Activated CD8-positive, alpha-beta memory T cell treated with anti-CD3 and anti-CD28 coated beads for 24 hours (primary cell): ENCODE measurements at regions not wholly inside any gene's neighbourhood (a gene's known extent, or its start where the extent isn't known, plus 50 kb on each side); places are given as distances from the start of the nearest gene placed in this dataset.

Source experiments
- DNase-seq: peaks from one replicate; pipeline ENCODE4 v3.0.0-alpha.2; 2020

DNA sequence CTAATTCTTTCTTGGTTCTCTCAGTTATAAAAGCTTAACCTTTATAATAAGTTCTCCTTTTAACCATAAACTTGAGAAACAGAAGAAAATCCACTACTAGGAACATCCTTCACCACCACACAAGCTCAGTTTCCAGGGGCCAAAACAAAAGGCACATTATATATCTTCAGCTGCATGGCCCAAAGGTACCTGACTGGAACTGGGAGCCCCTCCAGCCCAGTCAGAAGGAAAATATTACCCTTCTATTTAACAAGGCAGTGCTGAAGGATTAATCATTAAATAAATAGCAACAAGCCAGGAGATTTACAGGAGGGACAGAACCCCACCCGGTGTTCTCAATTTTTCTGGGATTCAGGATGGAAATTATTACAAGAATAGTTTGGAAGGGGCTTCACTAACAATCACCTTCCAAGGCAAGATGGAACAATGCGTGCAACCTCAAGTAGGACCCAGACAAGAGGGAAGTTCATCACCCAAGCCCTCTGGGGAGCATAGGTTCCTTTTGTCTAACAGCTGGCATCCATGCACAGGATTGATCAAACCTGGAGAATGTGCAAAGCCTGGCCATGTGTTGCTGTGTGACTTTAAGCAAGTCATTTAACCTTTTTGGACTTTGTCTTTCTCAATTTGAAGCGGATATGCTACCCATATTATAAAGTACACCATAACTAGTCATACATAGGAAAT is 159.6 kb upstream of the SETBP1 start:
- DNase-seq, result no peak

DNA sequence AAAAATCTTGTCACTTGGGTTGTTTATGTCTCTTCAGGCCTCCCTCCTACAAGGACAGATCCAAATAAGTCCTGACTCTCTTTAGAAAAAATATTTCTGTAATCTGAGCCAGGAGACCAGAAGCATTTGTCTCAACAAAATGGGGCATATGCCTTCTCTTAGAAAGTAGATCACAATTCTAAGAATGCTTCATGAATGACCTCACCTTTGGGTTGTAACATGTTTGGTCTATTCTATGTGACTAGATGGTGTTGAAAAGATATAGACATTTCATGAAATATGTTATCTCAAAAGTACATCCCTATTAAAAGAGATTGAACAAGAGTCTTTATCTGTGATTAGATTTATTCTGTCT is 159.0 kb upstream of the SETBP1 start:
- no peak for DNase-seq

DNA sequence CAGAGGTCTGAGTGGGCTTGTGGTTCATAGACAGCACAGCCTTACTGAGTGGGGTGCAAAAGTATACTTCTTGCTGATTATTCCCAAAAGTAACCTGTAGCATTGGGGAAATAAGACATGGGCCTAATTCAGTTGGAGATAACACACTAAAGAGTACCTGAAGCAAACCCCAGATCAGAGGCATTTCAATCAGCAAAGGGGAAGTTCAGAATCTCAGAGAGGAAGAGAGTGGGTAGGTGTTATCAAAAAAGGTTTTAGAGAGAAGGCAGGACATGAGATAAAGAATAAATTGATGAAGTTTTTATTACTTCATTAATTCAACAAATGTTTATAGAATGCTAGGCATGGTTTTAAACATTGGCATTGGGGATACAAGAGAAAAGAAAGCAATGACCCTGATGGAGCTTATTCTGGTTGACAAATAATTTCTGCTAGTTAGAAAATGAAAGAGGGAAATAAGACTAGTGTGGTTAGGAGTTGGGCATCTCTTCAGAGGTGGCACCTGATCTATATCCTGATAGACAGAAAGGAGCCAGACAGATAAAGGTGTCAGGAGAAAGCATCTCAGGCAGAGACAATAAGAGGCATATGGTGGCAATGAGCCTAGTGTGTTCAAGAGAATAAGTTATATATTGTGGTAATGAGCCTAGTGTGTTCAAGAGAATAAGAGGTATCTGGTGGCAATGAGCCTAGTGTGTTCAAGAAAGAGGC is 153.8 kb upstream of the SETBP1 start:
- DNase-seq, result no peak

DNA sequence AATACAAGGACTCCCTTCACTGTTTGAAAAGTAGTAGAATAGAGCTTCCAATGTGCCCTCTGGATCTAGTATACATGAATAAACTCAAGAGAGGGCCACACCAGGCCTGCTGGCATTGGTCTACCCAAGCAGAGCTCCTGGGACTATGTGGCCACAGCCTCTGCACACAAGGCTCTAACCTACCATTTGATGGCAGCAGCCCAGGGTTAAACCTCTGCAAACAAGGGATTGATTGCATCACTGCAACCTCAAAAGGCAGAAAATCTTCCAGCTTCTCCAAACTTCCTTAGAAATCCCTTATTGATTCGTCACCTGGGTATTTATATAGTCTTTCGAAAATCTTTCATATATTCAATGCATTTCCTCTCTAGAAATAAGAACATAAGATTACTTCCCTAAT is 147.6 kb upstream of the SETBP1 start:
- DNase-seq, result no peak

DNA sequence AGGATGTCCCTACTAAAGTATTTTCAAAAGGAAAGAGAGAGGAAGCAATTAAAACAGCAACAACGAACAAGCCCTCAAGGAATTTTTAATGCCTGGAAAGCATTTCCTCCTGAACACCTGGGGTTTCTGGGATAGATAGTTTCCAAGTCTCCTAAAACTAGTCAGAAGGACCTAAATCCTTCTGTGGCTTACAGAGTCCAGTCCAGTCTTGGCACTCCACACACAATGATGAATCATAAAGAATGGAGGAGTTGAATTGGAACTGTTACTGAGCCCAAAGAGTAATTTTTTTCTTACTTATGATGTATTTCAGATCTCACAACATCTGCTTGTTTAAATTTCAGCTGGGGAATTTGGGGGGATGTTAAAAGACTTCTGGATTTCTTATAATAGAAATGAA is 144.6 kb upstream of the SETBP1 start:
- DNase-seq, result no peak

DNA sequence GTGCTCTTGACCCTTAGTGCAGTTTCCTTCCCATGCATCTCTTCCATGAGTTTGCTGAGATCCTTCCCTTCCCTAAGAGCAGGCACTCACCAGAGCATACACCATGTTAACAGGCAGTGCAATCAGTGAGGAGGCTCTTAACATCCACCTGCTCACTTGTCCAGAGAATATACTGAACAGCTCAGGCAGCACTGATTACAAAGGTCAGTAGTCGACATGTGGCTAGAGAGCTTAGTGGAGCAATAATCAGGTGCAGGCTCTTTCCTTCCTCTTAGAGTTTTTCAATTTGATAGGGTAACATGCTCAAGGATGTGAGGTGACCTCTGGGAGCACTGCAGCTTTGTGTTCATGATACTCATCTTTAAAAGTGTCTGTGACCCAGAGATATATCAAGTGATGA is 144.1 kb upstream of the SETBP1 start:
- DNase-seq, result no peak

DNA sequence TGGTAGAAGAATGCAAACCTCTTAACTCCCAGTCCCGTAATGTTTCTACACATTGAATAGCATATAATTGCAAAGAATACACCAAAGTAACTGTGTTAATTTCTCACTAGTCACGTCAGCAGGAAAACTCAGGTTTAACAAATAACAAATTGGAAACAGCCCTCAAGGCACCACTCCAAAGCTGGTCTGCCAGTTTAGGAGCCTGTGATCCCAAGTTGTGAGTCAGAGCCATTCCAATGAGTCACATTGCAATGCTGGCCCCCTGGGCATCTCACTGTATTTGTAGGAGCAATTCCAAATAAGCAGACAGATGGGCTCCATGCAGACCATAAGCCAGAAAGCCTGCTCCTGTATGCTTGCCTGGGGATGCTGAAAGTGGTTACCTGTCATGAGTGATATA is 143.2 kb upstream of the SETBP1 start:
- DNase-seq, result no peak

DNA sequence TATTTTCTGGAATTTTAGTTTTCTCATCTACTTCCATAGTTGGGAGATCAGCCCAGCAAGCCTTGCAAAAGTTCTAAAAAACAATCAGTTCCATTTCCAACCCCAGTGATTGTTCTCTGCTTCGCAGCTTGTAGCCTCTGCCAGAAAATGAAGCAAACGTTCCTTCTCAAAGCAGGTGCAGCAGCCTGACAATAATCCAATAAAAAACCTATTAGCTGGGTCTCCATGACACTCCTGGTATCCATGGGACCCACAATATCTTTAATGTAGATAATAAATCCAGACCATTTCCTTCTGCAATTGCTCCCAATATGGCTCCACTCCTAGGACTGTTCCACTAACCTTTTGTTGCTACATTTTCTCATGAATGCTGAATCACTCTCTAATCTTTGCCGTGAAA is 140.8 kb upstream of the SETBP1 start:
- no peak for DNase-seq

DNA sequence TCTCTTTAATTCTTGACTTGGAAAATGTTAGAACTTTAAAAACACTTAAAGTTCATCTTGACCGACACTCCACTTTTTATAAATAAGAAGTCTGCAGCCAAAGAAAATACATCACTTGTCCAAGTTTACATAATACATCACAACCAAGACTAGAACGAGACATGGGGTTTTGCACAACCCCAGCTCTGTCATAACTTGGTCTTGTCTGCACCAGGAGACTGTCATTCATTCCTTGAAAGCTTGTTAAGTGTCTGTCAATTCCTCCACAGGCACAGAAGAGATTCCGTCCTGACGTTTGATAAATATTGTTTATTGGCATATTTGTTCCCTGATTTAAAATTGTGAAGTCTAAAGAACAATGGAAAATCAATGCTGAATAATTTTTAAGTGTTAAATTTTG is 139.5 kb upstream of the SETBP1 start:
- no peak for DNase-seq

DNA sequence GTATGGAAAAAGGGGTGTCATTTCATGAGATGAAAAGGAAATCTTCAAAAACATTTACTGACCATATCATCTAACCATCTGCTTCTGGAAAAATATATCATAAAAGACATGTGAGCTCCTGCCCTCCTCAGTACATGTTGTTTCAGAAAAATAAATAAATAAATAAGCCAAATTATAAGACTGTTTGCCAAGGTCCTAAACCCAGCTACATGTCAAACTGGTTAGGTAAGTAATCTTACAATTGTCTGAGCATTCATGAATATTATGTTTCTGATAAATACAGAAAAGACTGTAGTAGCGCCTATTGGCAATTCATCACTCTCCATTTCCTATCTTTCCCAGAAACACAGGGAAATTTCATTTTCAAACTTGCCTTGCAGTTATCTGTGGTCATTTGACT is 138.9 kb upstream of the SETBP1 start:
- DNase-seq, result no peak

DNA sequence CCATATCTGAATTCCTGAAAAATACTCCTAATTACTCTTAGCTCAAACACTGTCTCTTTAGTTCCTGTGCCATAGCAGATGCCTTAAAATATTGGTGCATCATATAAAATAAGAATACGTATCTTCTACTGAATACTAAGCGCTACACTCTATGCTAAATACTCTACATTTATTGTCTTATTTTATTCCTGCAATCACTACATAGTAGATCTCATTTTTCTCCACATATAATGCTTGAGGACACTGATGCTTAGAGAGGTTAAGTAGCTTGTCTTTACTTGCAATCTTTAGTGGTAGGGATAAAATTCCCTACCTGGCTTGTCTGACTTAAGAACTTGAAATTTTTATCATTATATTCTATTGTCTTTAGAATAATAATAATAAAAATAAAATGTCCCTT is 137.3 kb upstream of the SETBP1 start:
- no peak for DNase-seq

DNA sequence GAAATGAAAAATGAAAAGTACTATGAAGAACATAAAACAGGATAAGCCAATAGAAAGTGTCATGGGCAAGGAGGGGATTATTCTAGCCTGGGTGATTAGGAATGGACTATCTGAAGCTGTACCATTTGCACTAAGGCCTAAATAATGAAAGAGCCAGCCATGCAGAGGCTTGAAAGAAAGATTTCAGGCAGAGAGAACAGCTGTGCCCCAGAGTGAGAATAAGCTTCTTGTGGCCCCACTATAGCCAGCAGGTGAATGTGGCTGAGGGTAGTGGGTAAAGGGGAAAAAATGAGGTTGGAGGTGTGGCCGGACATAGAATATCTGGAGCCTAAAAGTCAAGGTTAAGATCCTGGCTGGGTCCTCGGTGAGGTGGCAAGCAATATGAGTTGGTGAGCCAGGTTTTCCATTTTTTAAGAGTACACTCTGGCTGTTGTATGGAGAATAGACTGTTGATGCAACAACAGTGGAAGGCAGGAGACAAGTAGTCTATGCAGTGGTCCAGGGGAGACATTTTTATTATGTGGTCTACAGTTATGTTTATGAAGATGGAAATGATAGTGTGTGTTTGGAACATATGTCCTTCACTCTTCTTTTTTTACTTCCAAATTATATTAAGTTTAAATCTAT is 135.2 kb upstream of the SETBP1 start:
- DNase-seq, result no peak

DNA sequence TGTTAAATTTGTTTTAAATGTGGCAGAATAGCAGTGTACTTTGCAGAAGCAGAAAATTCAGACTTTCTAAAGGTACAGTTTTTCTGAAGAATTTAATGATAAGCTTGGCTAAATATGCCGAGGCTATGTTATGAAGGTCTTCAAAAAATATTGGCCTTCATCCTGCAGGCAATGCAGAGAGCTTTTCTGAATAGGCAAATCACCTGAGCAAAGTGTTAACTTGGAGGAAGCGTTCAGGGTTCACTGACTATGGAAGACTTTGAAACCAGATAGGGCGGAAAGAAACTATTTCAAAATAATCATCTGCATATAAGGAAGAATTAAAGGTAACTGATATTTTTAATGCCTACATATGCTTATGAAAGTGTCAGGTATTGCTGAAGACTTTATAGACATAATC is 133.7 kb upstream of the SETBP1 start:
- no peak for DNase-seq

DNA sequence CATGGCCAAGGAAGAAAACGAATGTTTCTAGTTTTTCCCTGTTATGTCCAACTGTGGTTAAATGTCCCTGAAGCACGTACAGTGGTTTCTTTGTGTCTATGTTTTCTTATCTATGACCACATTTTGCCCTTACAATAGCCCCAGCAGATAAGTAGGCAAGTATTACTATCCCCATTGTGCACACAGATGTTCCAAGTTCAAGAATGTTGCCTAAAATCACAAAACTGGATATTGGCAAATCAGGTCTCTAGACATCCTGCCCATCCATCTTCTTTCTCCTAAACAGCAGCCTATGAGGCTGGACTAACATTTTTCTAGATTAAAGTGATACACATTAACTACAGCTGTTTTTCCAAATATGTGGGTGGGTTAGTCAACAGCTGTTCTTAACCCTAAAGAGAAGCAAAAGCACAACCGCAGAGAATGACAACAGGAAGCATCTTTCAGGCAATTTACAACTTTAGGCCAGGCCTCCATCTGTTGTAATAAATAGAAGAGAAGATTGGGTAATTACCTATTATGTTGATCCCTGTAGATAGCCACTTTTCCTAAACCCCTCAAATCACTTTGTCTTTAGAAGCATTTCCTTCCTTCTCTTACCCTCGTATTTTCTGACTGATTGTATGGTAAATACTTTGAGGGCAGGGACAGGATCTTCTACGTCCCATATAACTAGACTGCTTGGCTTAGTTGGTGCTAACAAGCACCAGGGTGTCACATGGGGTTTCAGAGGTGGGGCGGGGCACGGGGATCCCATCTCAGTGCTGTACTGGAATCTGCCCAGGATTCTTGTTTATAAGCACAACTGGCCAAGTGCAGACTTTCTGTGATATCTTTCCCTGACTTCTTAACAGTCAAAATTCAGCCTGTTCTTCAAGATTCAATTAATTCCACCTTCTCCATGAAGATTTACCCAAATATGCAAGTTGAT is 132.1 kb upstream of the SETBP1 start:
- DNase-seq, result no peak

DNA sequence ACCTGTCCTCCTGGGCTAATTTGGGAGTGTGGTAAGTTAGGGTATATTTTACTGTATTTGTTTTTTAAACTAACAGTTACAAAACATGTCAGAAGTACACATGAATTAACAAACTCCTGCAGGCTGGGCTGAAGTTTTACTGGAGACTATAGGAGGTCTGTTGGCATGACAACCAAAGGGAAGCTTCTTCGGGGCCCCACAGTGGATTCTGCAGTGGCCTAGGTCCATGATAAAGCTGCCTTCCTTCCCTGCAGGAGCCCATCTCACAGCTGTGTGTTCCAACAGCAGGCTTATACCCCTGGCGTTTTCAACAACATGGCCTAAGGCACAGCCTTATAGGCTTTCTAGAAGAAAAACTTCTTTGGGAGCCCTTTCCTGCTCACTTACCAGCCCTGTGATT is 128.0 kb upstream of the SETBP1 start:
- DNase-seq, result no peak

DNA sequence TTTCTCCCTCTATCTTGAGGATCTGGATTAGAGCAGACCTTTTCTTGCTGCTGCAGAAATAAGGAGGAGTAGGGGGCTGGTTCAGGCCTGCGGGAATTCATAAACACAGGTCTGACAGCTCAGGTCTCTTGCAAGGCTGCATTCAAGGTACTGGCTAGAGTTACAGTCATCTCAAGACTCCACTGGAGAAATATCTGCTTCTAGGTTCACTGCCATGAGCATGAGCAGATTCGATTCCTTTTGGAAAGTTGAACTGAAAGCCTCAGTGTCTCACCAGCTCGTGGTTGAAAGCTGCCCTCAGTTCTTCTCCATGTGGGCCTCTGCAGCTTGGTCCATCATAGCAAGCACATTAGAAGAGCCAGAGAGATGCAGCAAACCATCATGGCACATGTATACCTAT is 124.4 kb upstream of the SETBP1 start:
- no peak for DNase-seq

DNA sequence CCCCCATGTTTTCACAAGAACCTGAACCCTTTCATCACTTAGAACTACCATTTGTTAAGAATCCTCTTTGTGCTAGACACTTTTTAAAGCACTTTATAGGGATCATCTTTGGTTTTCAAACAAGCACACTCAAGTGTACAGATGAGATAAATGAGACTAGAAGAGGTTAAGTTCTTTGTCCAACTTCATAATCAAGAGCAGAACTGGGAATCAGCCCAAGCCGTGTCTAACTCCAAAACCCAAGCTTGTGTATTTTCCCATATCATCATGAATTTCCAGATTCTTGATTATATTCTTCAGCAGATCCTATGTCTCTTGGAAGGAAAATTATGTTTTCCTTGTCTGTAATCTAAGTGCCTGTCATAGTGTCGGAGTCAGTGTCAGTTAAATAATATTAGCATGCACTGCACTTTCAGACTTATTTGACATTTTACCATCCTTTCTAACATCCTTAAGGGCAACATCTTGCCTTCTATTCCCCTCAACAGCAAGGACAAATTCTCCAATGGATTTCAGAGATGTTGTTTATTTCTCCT is 123.0 kb upstream of the SETBP1 start:
- DNase-seq, result no peak

DNA sequence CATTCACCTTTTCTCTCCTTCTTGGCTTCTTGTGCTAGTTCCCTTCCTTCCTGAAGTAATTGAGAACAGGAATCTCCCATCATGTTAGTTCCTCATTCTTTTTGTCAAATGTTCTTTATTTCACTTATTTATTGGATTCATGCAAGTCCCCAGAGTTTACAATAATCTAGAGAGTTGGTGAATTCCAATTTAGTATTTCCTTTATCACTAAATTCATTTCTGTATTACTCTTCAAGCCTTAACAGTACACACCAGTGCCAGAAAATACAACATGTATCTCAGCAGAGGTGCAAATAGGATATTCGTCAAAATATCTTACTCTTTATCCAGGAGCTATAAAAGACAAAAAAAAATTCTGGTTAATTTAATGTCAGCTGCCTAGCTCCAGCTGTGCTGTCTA is 121.9 kb upstream of the SETBP1 start:
- DNase-seq, result no peak

DNA sequence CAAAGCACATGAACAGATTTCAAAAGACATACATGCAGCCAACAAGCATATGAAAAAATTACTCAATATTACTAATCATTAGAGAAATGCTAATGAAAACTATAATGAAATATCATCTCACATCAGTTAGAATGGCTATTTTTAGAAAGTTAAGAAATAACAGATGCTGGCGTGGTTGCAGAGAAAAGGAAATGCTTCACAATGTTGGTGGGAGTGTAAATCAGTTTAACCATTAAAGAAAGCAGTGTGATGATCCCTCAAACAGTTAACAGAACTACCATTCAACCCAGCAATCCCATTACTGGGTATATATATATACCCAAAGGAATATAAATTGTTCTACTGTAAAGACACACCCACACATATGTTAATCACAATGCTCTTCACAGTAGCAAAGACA is 117.7 kb upstream of the SETBP1 start:
- DNase-seq, result no peak

DNA sequence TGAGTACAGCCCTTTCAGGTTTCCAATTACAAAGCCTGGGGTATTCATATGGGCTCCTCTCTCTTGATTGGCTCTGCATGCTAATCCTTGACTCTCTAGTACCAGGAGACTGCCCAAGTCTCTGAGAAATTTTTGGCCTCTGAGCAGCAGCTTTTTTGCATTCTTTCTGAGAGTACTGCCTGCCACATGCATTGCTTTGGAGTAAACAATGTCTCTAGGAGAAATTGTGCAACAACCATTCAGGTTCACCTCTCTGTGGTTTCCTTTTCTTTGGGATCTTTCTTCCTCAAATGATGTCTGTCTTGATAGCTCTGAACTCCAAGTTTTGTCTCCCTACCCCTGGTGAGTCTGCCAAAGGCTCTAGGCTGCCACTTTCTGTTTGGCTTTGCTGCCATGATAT is 115.8 kb upstream of the SETBP1 start:
- DNase-seq, result no peak

DNA sequence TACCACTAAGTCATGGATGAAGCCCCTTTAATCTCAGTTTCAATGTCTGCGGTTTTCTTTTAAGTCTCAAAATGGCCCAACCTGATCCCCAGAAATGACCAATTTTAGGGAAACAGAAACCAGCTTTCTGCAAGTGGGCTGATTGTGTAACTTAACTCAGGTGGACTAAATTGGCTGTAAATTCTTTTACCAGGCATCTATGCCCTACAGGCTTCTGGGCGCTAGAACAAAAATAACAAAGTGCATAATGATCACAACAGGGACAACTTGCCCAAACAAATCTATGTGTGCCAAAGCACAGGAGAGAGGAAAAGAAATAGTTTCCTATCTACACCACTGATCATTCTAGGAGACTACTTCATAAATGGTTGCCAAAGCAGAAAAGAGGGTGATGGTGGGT is 112.3 kb upstream of the SETBP1 start:
- DNase-seq, result no peak

DNA sequence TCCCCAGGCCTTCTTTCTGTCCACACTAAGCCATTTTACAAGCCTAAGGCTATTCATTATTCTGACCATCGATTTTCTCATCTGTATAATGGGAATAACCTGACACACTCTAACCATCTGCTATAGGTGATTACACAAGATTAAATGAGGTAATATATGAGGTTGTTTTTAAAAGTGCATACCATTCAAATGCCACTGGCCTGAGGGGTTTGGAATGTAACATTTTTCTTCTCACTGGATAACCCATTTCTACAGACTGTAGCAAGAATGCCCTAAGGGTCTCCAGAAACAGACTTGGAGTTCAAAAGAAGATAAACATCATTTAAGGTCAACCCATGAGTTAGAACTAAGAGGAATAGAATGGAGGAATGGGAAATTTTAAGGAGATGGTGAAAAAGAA is 111.7 kb upstream of the SETBP1 start:
- DNase-seq, result no peak

DNA sequence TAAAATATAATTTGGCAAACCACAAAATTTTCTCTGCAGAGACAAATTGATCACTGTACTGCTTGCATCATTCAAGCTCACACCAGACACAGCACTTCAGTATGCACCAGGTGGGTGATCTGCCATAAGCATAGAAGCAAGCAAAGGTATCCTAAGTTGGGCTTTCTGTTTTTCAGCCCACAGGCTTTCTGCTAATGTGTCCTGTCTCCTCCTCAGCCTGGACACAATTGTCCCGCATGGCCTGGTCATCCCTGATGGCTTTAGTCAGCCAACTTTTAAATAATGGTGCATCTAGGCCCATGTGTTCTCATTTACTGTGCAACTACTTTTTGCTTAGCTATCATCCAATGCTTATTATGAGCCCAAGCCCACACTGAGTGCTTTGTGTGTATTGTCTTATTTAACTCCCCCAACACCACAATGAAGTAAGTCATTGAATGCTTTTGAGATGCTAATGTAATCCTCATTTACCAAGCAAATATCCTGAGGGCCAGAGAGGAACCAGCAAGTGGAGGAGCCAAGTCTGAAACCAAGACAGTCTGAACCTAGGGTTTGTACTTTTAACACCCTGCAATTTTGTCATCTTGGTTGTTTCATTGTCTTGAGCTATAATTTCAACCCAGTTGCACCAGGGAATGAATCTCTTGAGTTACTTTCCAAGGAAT is 111.2 kb upstream of the SETBP1 start:
- DNase-seq, result no peak
